Fibroblast of lung (primary cell): ENCODE measurements at regions not wholly inside any gene's neighbourhood (a gene's known extent, or its start where the extent isn't known, plus 50 kb on each side); places are given as distances from the start of the nearest gene placed in this dataset.

Source experiments
- DNase-seq, 2 donors: peaks; one replicate each; pipeline versions ENCODE4 v3.0.0 to v3.0.0-alpha.2; 2010; ENCODE audit warnings: low read depth in 2 of 2
- H2AFZ ChIP-seq: 2 replicates; pipeline ENCODE4 v1.5.1; 2012; ENCODE audit warnings: low read length, control low read depth, inconsistent platforms
- H3K27ac ChIP-seq: 2 replicates; pipeline ENCODE4 v1.5.1; 2011; ENCODE audit warnings: low read length, control low read depth; ENCODE audit not compliant: insufficient read depth
- H3K27me3 ChIP-seq: 2 replicates; pipeline ENCODE4 v1.5.1; 2011; ENCODE audit warnings: mild to moderate bottlenecking, low read length; ENCODE audit not compliant: control insufficient read depth, insufficient read depth
- H3K36me3 ChIP-seq: 2 replicates; pipeline ENCODE4 v1.5.1; 2011; ENCODE audit warnings: low read length; ENCODE audit not compliant: control insufficient read depth, insufficient read depth
- H3K4me1 ChIP-seq: 2 replicates; pipeline ENCODE4 v1.5.1; 2011; ENCODE audit warnings: low read length; ENCODE audit not compliant: control insufficient read depth, insufficient read depth; ENCODE audit errors: extremely low read depth
- H3K4me2 ChIP-seq: 2 replicates; pipeline ENCODE4 v1.5.1; 2011; ENCODE audit warnings: low read length, control low read depth; ENCODE audit not compliant: insufficient read depth; ENCODE audit errors: extremely low read depth
- H3K4me3 ChIP-seq, 4 experiments: fragments of 200-600 bp in 1 of 4; sonication (generic) in 1 of 4; replicated peaks in 1 of 4; 2 replicates each; pipeline ENCODE4 v1.5.1; 2011 to 2016; ENCODE audit warnings: low read length in 4 of 4, low read depth in 3 of 4, mild to moderate bottlenecking in 3 of 4, control low read depth in 2 of 4, inconsistent platforms in 1 of 4, mixed read lengths in 1 of 4; ENCODE audit not compliant: insufficient read depth in 1 of 4; ENCODE audit errors: control extremely low read depth in 1 of 4
- H3K79me2 ChIP-seq: 2 replicates; pipeline ENCODE4 v1.5.1; 2012; ENCODE audit warnings: mild to moderate bottlenecking, low read length, inconsistent platforms; ENCODE audit not compliant: control insufficient read depth, insufficient read depth
- H3K9ac ChIP-seq: 2 replicates; pipeline ENCODE4 v1.5.1; 2011; ENCODE audit warnings: mild to moderate bottlenecking, low read length, control low read depth; ENCODE audit not compliant: insufficient read depth
- H3K9me3 ChIP-seq: 2 replicates; pipeline ENCODE4 v1.5.1; 2012; ENCODE audit warnings: low read depth, low read length; ENCODE audit not compliant: control insufficient read depth, insufficient read depth
- H4K20me1 ChIP-seq: 2 replicates; pipeline ENCODE4 v1.5.1; 2011; ENCODE audit warnings: low read length; ENCODE audit not compliant: control insufficient read depth, insufficient read depth; ENCODE audit errors: extremely low read depth
- CTCF ChIP-seq, 2 donors: IDR thresholded peaks in 1 of 2; conservative IDR thresholded peaks in 1 of 2; 1 replicate in 1 of 2; 2 replicates in 1 of 2; pipeline ENCODE4 v1.5.1; 2011 to 2012; ENCODE audit warnings: low read length in 2 of 2, control low read depth in 1 of 2, inconsistent platforms in 1 of 2, low read depth in 1 of 2, mild to moderate bottlenecking in 1 of 2
- EZH2 ChIP-seq: IDR thresholded peaks from 2 replicates; pipeline ENCODE4 v1.5.1; 2012; ENCODE audit warnings: low read length, control low read depth, mild to moderate bottlenecking; ENCODE audit errors: missing control alignments

GRCh38 chr2:207390302-207391095 lies 139.3 kb upstream of the CREB1 start:
- Histone ChIP-seq H3K79me2 (no peaks in the 10 kb centered on the region), H3K27me3 (no peaks in the 10 kb centered on the region), H3K9ac (no peak overlapping the region), H3K36me3 (no peaks in the 10 kb centered on the region), H3K27ac (no peak overlapping the region), H2AFZ (no peak overlapping the region), H3K4me3 (no peak overlapping the region), H3K9me3 (no peaks in the 10 kb centered on the region), H4K20me1 (no peaks in the 10 kb centered on the region), H3K4me1 (peaks cover 10% of the 10 kb centered on the region), H3K4me2 (no peak overlapping the region)
- TF ChIP-seq CTCF (conservative IDR thresholded peaks at IDR 0.05 in 1 of 2, IDR thresholded peaks at IDR 0.05 in 1 of 2; ENCODE audit: low read depth in 1 of 2, low read length in 2 of 2) (no peak), EZH2 (no peak)
- no peak for DNase-seq

GRCh38 chr2:207394203-207394781 lies 135.5 kb upstream of the CREB1 start:
- Histone ChIP-seq H3K27me3 (no peaks in the 10 kb centered on the region), H3K4me3 (no peak overlapping the region), H3K4me2 (no peak overlapping the region), H3K36me3 (no peaks in the 10 kb centered on the region), H3K27ac (peak overlapping the region; percentile 77), H3K4me1 (peaks cover 11% of the 10 kb centered on the region), H3K9ac (no peak overlapping the region), H3K79me2 (no peaks in the 10 kb centered on the region), H2AFZ (peak overlapping the region; percentile 22), H4K20me1 (no peaks in the 10 kb centered on the region), H3K9me3 (no peaks in the 10 kb centered on the region)
- peak in 1 of 2 donors; percentile 53 for DNase-seq
- TF ChIP-seq CTCF (conservative IDR thresholded peaks at IDR 0.05 in 1 of 2, IDR thresholded peaks at IDR 0.05 in 1 of 2; ENCODE audit: low read depth in 1 of 2, low read length in 2 of 2) (no peak), EZH2 (no peak)

GRCh38 chr2:207394812-207395534 lies 134.8 kb upstream of the CREB1 start:
- Histone ChIP-seq H3K36me3 (no peaks in the 10 kb centered on the region), H3K27ac (peak overlapping the region; percentile 77), H3K79me2 (no peaks in the 10 kb centered on the region), H3K4me2 (peak overlapping the region; percentile 54), H3K4me3 (no peak overlapping the region), H4K20me1 (no peaks in the 10 kb centered on the region), H2AFZ (peak overlapping the region; percentile 16), H3K27me3 (no peaks in the 10 kb centered on the region), H3K4me1 (peaks cover 11% of the 10 kb centered on the region), H3K9me3 (no peaks in the 10 kb centered on the region), H3K9ac (no peak overlapping the region)
- DNase-seq = peak; percentile 90 to 99
- no peak for TF ChIP-seq EZH2
- TF ChIP-seq CTCF (conservative IDR thresholded peaks at IDR 0.05 in 1 of 2, IDR thresholded peaks at IDR 0.05 in 1 of 2; ENCODE audit: low read depth in 1 of 2, low read length in 2 of 2) = no peak
